Kidney glomerular epithelial cell (primary cell): ENCODE measurements at regions not wholly inside any gene's neighbourhood (a gene's known extent, or its start where the extent isn't known, plus 50 kb on each side); places are given as distances from the start of the nearest gene placed in this dataset.
"Not testable (repeated sequence)": the region's sequence is repeated elsewhere in the genome, so short reads cannot be mapped to it uniquely, and the experiment has no call there.

Source experiments
- DNase-seq: peaks from one replicate; lab custom pipeline; 2025; lab: John Stamatoyannopoulos, UW

GRCh38 chr18:41899535-41899934, 55.5 kb upstream of the PIK3C3 start:
- DNase-seq = no peak

GRCh38 chr18:41893432-41893831, 61.6 kb upstream of the PIK3C3 start:
- DNase-seq = no peak

GRCh38 chr18:41887100-41887499, 67.9 kb upstream of the PIK3C3 start:
- DNase-seq = no peak

GRCh38 chr18:41886126-41886807, 68.8 kb upstream of the PIK3C3 start:
- no peak for DNase-seq

- DNase-seq = peak; percentile 38
Measured at GRCh38 chr18:41881285-41881684, 73.7 kb upstream of the PIK3C3 start.

GRCh38 chr18:41879256-41879655, 75.8 kb upstream of the PIK3C3 start:
- DNase-seq = no peak

GRCh38 chr18:41875094-41875780, 79.8 kb upstream of the PIK3C3 start:
- peak; percentile 63 for DNase-seq

GRCh38 chr18:41873730-41874129, 81.3 kb upstream of the PIK3C3 start:
- DNase-seq = no peak

- no peak for DNase-seq
Measured at GRCh38 chr18:41872206-41872605, 82.8 kb upstream of the PIK3C3 start.

- no peak for DNase-seq
Measured at GRCh38 chr18:41871229-41872000, 83.6 kb upstream of the PIK3C3 start.

GRCh38 chr18:41870817-41871216, 84.2 kb upstream of the PIK3C3 start:
- no peak for DNase-seq

- DNase-seq = no peak
Measured at GRCh38 chr18:41870191-41870590, 84.8 kb upstream of the PIK3C3 start.

GRCh38 chr18:41865796-41866195, 89.2 kb upstream of the PIK3C3 start:
- not testable (repeated sequence) for DNase-seq

- no peak for DNase-seq
Measured at GRCh38 chr18:41864216-41864615, 90.8 kb upstream of the PIK3C3 start.

GRCh38 chr18:41862921-41863320, 92.1 kb upstream of the PIK3C3 start:
- DNase-seq = no peak

- no peak for DNase-seq
Measured at GRCh38 chr18:41860987-41861386, 94.0 kb upstream of the PIK3C3 start.

- DNase-seq = no peak
Measured at GRCh38 chr18:41858761-41859555, 96.1 kb upstream of the PIK3C3 start.

GRCh38 chr18:41853280-41853679, 101.8 kb upstream of the PIK3C3 start:
- no peak for DNase-seq

GRCh38 chr18:41850781-41851180, 104.3 kb upstream of the PIK3C3 start:
- DNase-seq = no peak

- DNase-seq = no peak
Measured at GRCh38 chr18:41849632-41850031, 105.4 kb upstream of the PIK3C3 start.

GRCh38 chr18:41845563-41845962, 109.5 kb upstream of the PIK3C3 start:
- no peak for DNase-seq

- no peak for DNase-seq
Measured at GRCh38 chr18:41842886-41843285, 112.1 kb upstream of the PIK3C3 start.
